ENCODE measurements at regions not wholly inside any gene's neighbourhood (a gene's known extent, or its start where the extent isn't known, plus 50 kb on each side); places are given as distances from the start of the nearest gene placed in this dataset.

DNA sequence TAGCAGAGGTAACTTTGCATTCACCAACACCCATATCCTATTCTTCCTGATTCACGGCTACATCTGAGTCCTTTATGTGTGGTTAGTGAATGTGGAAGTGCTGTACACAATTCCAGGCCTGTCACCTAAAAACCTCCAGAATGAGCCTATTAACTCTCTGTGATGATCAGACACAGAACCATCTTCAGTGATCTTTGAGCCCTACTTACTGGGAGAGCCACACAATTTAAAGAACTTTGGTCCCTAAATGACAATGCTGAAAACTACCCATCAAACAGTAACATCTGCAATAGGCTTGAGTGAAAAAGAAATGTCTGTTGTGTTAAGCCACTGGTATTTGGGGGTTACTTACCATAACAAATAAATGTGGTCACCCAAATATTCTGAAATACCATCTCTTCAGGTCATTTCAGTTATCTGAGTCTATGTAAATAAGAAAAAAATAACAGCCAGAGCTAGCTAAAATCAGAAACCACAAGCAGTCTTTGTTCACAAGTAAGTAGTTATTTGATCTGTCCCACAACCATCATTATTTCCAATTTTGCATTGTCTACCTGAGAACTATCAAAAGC, 145.7 kb downstream of the HGF start:
- ATAC-seq, result no peak
- DNase-seq, result no peak
- Mint-ChIP-seq H3K4me1 (no peaks in the 10 kb centered on the region), H3K36me3 (ENCODE audit: low read depth) (no peaks in the 10 kb centered on the region), H3K27me3 (no peaks in the 10 kb centered on the region), H3K27ac (no peak overlapping the region), H3K9me3 (ENCODE audit: low read depth) (peaks cover 6% of the 10 kb centered on the region), H3K4me3 (no peak overlapping the region)
- POLR2A ChIA-PET, result no interaction called here
- CTCF ChIA-PET, result no interaction called here
- intact Hi-C loops (cut with DNase I, micrococcal nuclease), result no loop called here

DNA sequence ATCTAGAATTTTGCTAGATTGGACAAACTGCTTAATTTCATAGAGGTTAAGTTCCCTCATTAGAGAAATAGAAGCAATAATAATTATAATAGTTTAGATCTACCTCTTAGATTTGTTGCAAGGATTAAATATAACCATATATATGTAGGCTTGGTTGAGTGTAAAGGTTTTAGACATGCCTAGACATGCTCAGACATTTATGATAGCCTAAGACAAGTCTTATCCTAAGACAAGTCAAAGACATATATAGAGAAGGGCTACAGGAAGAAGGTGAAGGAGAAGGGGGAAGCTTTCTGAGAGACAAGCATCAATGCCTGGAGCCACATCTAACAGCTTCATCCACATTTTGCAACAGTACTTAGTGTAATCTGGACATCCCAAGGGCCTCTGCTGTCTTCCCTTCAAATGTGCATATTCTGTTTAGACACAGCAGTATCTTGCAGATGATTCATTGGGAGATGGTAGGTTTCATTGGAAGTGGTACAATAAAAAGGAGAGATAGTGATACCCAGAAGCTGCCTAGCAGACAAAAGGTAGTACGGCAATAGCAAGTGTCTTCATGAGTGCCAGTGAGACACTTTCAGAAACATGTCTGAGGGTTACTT, 146.5 kb downstream of the HGF start:
- ChIA-PET CTCF (interaction anchor here (0.6 kb wide), 1 partner anchor 85 kb away, joined by 3 read pairs; no protein-coding TSS in a partner anchor), POLR2A (no interaction called here)
- Mint-ChIP-seq H3K9me3 (ENCODE audit: low read depth) (peaks cover 6% of the 10 kb centered on the region), H3K27me3 (no peaks in the 10 kb centered on the region), H3K36me3 (ENCODE audit: low read depth) (no peaks in the 10 kb centered on the region), H3K4me1 (no peaks in the 10 kb centered on the region), H3K4me3 (no peak overlapping the region), H3K27ac (no peak overlapping the region)
- ATAC-seq, result no peak
- no peak for DNase-seq
- intact Hi-C loops (cut with DNase I, micrococcal nuclease), result no loop called here

DNA sequence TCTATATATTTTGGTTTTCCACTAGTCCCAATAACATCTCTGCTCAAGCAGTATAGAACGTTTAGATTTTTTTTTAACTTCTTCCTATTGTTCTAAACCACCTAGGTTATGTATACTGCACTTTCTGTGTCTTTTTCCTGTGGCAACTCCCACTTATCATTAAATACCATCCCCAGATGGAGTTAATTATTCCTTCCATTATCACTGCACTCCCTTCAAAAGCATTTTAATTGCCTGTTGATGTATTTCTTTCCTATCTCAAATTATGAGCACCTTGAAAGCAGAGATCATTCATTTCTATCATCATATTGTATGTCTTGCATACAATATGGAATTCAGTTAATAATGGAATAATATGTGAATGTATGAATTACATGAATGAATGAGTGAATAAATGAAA, 148.0 kb downstream of the HGF start:
- Mint-ChIP-seq H3K9me3 (ENCODE audit: low read depth) (peaks cover 6% of the 10 kb centered on the region), H3K4me1 (no peaks in the 10 kb centered on the region), H3K36me3 (ENCODE audit: low read depth) (no peaks in the 10 kb centered on the region), H3K27me3 (no peaks in the 10 kb centered on the region), H3K27ac (no peak overlapping the region), H3K4me3 (no peak overlapping the region)
- no peak for DNase-seq
- intact Hi-C loops (cut with DNase I, micrococcal nuclease), result no loop called here
- CTCF ChIA-PET, result no interaction called here
- ATAC-seq, result no peak
- POLR2A ChIA-PET, result no interaction called here

DNA sequence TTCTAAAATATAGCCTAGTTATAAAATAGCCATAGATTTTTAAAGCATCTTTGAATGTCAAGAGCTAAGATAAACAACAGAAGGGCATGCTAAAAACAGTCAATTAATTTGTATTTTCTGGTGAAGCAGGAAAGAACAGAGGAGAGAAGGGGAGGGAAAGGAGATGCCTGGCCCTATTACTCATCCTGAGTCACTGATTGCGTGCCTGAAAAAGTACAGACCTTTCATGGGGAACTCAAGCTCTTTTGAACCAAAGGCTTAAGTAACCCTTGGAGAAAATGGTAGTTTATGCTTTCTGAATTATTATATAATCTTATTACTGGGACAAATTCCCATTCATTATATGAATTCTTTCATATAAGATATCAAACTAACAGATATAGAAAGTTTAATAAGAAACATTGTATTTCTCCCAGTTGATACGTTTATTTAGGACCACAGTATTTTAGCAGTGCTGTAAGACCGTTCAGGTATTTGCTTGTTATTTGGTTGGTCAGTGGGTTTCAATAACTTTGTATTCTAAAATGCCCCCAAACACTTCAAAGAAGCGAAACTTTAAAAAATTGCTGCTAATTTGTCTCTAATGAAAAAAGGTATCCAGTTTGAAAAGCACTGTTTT, 151.3 kb downstream of the HGF start:
- DNase-seq, result no peak
- ATAC-seq, result no peak
- H3K27ac Mint-ChIP-seq, result no peak overlapping the region

DNA sequence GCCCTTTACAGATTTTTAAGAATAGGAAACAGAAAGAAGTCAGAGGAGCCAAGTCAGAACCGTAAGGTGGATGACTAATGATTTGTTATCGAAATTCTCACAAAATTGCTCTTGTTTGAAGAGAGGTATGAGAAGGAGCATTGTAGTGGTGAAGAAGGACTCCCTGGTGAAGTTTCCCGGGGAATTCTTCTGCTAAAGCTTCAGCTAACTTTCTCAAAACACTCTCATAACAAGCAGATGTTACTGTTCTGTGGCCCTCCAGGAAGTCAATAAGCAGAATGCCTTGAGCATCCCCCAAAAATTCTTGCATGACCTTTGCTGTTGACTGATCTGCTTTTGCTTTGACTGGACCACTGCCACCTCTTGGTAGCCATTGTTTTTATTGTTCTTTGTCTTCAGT, 152.9 kb downstream of the HGF start:
- no peak for DNase-seq
- Mint-ChIP-seq H3K36me3 (ENCODE audit: low read depth) (no peaks in the 10 kb centered on the region), H3K9me3 (ENCODE audit: low read depth) (no peaks in the 10 kb centered on the region), H3K27me3 (no peaks in the 10 kb centered on the region), H3K4me1 (no peaks in the 10 kb centered on the region), H3K27ac (no peak overlapping the region), H3K4me3 (no peak overlapping the region)
- ChIA-PET POLR2A (no interaction called here), CTCF (interaction anchor here (0.6 kb wide), 1 partner anchor 91 kb away, joined by 3 read pairs; no protein-coding TSS in a partner anchor)
- intact Hi-C loops (cut with DNase I, micrococcal nuclease), result no loop called here
- ATAC-seq, result no peak

More for the DNA sequence above, 151.3 kb downstream of the HGF start:
- no peaks in the 10 kb centered on the region for H3K36me3 Mint-ChIP-seq (ENCODE audit: low read depth)
- H3K9me3 Mint-ChIP-seq (ENCODE audit: low read depth), result peaks cover 3% of the 10 kb centered on the region
- no peak overlapping the region for H3K4me3 Mint-ChIP-seq
- CTCF ChIA-PET, result no interaction called here
- no peaks in the 10 kb centered on the region for H3K27me3 Mint-ChIP-seq
- intact Hi-C loops (cut with DNase I, micrococcal nuclease), result no loop called here
- POLR2A ChIA-PET, result no interaction called here
- no peaks in the 10 kb centered on the region for H3K4me1 Mint-ChIP-seq

DNA sequence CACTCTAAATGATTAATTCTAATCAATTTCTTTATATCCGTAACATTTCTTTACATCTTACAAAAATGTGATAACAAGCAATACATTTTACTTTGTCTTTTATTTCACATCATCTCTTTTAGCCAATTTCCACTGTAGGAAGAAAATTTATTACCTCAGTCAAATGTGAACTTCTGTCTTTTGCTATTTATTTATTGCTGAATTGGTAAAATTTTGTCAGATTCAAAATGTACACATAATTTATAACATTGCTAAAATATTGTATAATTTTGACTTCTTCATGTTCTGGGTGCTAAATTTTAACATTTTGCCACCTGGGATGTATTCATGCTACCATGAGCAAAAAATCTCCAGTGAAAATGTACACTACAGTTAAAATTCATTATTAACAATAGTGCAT, 158.0 kb downstream of the HGF start:
- ChIA-PET POLR2A (no interaction called here), CTCF (no interaction called here)
- Mint-ChIP-seq H3K36me3 (ENCODE audit: low read depth) (no peaks in the 10 kb centered on the region), H3K9me3 (ENCODE audit: low read depth) (no peaks in the 10 kb centered on the region), H3K27me3 (no peaks in the 10 kb centered on the region), H3K4me3 (no peak overlapping the region), H3K4me1 (no peaks in the 10 kb centered on the region), H3K27ac (no peak overlapping the region)
- DNase-seq (no peak), ATAC-seq (no peak)
- intact Hi-C loops (cut with DNase I, micrococcal nuclease), result no loop called here

DNA sequence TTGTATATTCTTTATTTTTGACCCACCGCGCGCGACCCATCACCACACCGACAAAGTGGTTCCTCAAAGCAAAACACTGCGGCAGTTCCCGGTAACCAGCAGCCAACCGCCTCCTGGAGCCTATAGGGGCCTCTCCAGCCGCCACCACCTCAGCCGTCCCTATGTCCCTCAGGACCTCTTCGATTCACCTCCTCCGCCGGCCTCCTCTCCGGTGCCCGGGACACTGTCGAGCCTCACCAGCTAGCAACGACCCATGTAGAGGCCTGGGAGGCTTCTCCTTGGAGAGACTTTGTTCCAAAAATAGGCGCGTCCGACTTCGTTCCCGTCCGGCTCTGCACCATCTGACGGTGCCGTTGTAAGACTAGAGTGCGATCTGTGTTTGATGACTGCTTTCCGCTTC, 158.8 kb downstream of the HGF start:
- H3K4me1 Mint-ChIP-seq, result no peaks in the 10 kb centered on the region
- no peak overlapping the region for H3K27ac Mint-ChIP-seq
- CTCF ChIA-PET, result no interaction called here
- no peaks in the 10 kb centered on the region for H3K27me3 Mint-ChIP-seq
- H3K36me3 Mint-ChIP-seq (ENCODE audit: low read depth), result no peaks in the 10 kb centered on the region
- H3K4me3 Mint-ChIP-seq, result no peak overlapping the region
- DNase-seq, result no peak
- intact Hi-C loops (cut with DNase I, micrococcal nuclease), result no loop called here
- no peaks in the 10 kb centered on the region for H3K9me3 Mint-ChIP-seq (ENCODE audit: low read depth)
- ATAC-seq, result no peak
- POLR2A ChIA-PET, result no interaction called here

DNA sequence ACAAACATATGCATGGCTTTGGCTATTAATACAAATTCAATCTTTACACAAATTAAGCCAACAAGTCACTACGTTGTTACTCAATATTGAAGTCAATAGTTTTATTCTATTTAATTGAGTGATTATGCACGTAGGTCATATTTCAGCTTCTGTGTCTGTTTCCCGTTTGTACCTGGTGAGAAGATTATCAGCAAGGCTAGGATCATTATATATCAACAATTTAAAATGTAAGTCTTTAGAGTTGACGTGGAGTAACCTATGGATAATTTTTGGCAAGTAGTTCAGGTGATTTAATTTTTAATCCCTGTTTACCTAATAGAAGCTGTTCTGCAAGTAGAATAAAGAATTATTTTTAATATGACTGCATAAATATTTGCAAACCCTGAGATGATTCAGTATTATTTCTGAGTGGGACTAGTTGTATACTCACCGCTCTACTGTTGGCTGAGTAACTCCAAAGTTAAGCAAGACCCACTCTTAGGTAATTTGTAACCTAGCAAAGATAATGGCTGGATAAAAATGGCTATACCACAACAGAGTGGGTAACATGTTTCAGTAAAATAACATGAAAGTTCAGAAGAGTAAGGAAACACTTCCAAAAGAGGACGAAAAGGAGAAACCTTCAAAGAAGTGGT, 161.0 kb downstream of the HGF start:
- DNase-seq (no peak), ATAC-seq (no peak)
- CTCF ChIA-PET, result no interaction called here
- POLR2A ChIA-PET, result no interaction called here
- intact Hi-C loops (cut with DNase I, micrococcal nuclease), result no loop called here
- no peaks in the 10 kb centered on the region for H3K4me1 Mint-ChIP-seq
- no peaks in the 10 kb centered on the region for H3K36me3 Mint-ChIP-seq (ENCODE audit: low read depth)
- H3K9me3 Mint-ChIP-seq (ENCODE audit: low read depth), result no peaks in the 10 kb centered on the region
- H3K27me3 Mint-ChIP-seq, result no peaks in the 10 kb centered on the region
- H3K4me3 Mint-ChIP-seq, result no peak overlapping the region
- H3K27ac Mint-ChIP-seq, result no peak overlapping the region

DNA sequence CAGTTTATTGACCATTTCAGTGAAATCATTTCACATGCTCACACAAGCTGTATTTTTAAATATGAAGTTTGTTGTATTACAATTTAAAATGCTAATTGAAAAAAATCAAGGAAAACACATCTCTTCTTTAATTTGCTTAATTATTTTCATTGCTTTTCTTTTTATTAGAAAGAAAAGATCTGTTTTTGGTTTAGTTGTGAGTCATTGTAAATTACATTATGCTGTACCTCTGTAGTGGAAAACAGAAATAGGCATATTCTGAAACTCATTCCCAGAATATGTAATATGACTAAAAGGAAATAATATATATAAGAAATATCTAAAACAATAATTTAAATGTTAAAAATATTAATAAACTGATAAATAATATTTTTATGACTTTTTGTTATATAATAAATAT, 161.9 kb downstream of the HGF start:
- DNase-seq, result no peak
- no peak overlapping the region for H3K4me3 Mint-ChIP-seq
- no peaks in the 10 kb centered on the region for H3K9me3 Mint-ChIP-seq (ENCODE audit: low read depth)
- POLR2A ChIA-PET, result no interaction called here
- H3K36me3 Mint-ChIP-seq (ENCODE audit: low read depth), result no peaks in the 10 kb centered on the region
- no peaks in the 10 kb centered on the region for H3K4me1 Mint-ChIP-seq
- no peaks in the 10 kb centered on the region for H3K27me3 Mint-ChIP-seq
- no peak overlapping the region for H3K27ac Mint-ChIP-seq
- no peak for ATAC-seq
- CTCF ChIA-PET, result no interaction called here
- intact Hi-C loops (cut with DNase I, micrococcal nuclease), result no loop called here

DNA sequence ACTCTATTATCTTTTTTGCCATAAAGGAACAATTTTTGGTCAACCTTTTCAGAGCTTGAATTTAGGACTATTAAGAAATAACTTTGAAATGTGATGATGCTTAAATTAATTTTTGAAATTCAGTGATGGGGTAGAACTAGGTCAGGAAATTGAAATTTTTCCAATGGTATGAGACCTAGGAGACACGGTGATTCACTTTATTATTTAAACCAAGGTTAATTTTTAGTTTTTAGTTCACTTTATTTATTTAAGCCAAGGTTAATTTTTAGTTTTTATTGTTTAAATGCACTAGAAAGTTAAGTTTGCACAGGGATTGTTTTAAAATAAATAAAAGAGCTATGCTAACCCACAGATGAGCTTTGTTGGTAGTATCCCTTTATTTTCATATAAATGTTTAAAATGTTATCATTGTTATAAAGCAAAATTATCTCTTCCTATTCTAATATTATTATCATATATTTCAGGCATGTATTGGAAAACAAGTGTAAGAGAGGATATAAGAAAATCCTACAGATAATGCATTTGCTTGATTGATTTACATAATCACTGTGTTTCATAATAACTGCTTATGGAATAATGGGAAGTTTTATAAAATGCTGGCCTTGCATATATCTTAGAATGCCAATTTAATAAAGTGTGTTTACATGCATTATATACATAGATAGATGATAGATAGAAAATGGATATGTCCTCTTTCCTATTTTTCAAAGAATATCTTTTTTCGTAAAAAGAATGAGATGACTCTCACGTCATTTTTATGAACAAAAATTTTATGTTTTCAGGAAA, 163.6 kb downstream of the HGF start:
- DNase-seq (no peak), ATAC-seq (no peak)
- no peaks in the 10 kb centered on the region for H3K36me3 Mint-ChIP-seq (ENCODE audit: low read depth)
- ChIA-PET CTCF (interaction anchor here (0.6 kb wide), 1 partner anchor 14 kb away, joined by 3 read pairs; no protein-coding TSS in a partner anchor), POLR2A (no interaction called here)
- H3K9me3 Mint-ChIP-seq (ENCODE audit: low read depth), result no peaks in the 10 kb centered on the region
- H3K27ac Mint-ChIP-seq, result no peak overlapping the region
- intact Hi-C loops (cut with DNase I, micrococcal nuclease), result no loop called here
- no peak overlapping the region for H3K4me3 Mint-ChIP-seq
- no peaks in the 10 kb centered on the region for H3K4me1 Mint-ChIP-seq
- H3K27me3 Mint-ChIP-seq, result no peaks in the 10 kb centered on the region

DNA sequence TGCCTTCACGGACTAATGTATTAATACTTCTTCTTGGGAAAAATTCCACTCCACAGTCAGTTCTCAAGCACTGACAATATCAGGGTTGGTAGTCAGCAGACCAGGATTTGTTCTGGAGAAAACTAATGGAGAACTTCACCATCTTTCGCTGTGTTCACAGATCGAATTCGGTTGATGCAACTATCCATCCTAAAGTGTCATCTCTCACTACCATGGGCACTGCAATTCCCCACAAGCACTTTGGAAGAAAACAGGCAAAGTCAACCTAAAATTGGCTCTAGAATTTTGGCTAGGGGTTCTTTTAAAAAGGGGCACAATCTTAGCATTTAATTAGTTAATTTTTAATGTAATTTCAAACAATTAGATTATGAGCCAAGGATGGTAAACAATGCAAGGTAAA, 164.4 kb downstream of the HGF start:
- H3K36me3 Mint-ChIP-seq (ENCODE audit: low read depth), result no peaks in the 10 kb centered on the region
- H3K4me1 Mint-ChIP-seq, result no peaks in the 10 kb centered on the region
- CTCF ChIA-PET, result no interaction called here
- H3K9me3 Mint-ChIP-seq (ENCODE audit: low read depth), result no peaks in the 10 kb centered on the region
- H3K27ac Mint-ChIP-seq, result no peak overlapping the region
- no peak overlapping the region for H3K4me3 Mint-ChIP-seq
- POLR2A ChIA-PET, result no interaction called here
- ATAC-seq, result no peak
- H3K27me3 Mint-ChIP-seq, result no peaks in the 10 kb centered on the region
- intact Hi-C loops (cut with DNase I, micrococcal nuclease), result no loop called here
- DNase-seq, result no peak

DNA sequence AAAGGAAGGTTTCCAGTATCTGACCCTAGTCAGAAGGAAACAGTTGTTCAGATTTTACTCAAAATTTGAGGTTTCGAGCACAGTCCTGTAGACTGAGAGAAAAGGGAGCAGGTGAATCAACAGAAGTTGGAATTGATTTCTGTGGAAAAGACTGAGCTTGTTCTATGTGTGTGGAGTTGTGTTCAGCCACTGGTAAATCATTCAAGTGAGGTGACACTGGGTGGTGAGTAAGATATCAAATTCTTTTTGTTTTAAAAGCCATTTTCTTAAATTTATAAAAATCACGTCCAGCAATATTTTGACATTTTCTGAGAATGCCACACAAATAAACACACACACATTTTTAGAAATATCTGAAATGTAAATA, 165.1 kb downstream of the HGF start:
- DNase-seq, result no peak
- no peak for ATAC-seq
- no peaks in the 10 kb centered on the region for H3K9me3 Mint-ChIP-seq (ENCODE audit: low read depth)
- intact Hi-C loops (cut with DNase I, micrococcal nuclease), result no loop called here
- POLR2A ChIA-PET, result no interaction called here
- H3K27me3 Mint-ChIP-seq, result no peaks in the 10 kb centered on the region
- no peaks in the 10 kb centered on the region for H3K4me1 Mint-ChIP-seq
- no peak overlapping the region for H3K27ac Mint-ChIP-seq
- no peak overlapping the region for H3K4me3 Mint-ChIP-seq
- H3K36me3 Mint-ChIP-seq (ENCODE audit: low read depth), result no peaks in the 10 kb centered on the region
- CTCF ChIA-PET, result no interaction called here

All from activated CD4-positive, alpha-beta T cell treated with anti-CD3 and anti-CD28 coated beads for 36 hours (primary cell).